SK-N-MC (cell line): ENCODE measurements at regions not wholly inside any gene's neighbourhood (a gene's known extent, or its start where the extent isn't known, plus 50 kb on each side); places are given as distances from the start of the nearest gene placed in this dataset.

ENCODE experiments used
- DNase-seq: peaks from one replicate; pipeline ENCODE4 v3.0.0-alpha.2; 2011; ENCODE audit warnings: low read depth, low spot score
- H3K27ac ChIP-seq: fragments of 200-600 bp; sonication (generic); 2 replicates; pipeline ENCODE4 v1.5.1; 2016; ENCODE audit warnings: mixed run types
- H3K36me3 ChIP-seq: fragments of 200-600 bp; sonication (generic); 2 replicates; pipeline ENCODE4 v1.6.1; 2017; ENCODE audit warnings: antibody characterized with exemption, low read length, mixed read lengths; ENCODE audit not compliant: insufficient read depth
- H3K4me3 ChIP-seq: fragments of 200-600 bp; sonication (generic); 2 replicates; pipeline ENCODE4 v1.5.1; 2016
- H3K9ac ChIP-seq: fragments of 200-600 bp; sonication (generic); 2 replicates; pipeline ENCODE4 v1.8.0; 2017; ENCODE audit warnings: mixed run types, mixed read lengths; ENCODE audit not compliant: insufficient read length
- H3K9me3 ChIP-seq: fragments of 200-600 bp; sonication (generic); 2 replicates; pipeline ENCODE4 v1.6.1; 2017; ENCODE audit warnings: low read depth, mild to moderate bottlenecking, antibody characterized with exemption, low read length, moderate library complexity, mixed read lengths
- EZH2 ChIP-seq: fragments of 200-600 bp; sonication (generic); IDR thresholded peaks from one replicate; pipeline ENCODE4 v1.6.1; 2017; ENCODE audit warnings: antibody characterized with exemption
- FOXP2 ChIP-seq: optimal IDR thresholded peaks from 2 replicates; pipeline ENCODE3; 2011; ENCODE audit warnings: mild to moderate bottlenecking, moderate library complexity; ENCODE audit not compliant: insufficient read depth; ENCODE audit errors: extremely low read length, control extremely low read depth
- POLR2AphosphoS5 ChIP-seq: IDR thresholded peaks from 2 replicates; pipeline ENCODE4 v1.6.1; 2012; ENCODE audit warnings: mild to moderate bottlenecking, low read depth, low read length, borderline replicate concordance

DNA sequence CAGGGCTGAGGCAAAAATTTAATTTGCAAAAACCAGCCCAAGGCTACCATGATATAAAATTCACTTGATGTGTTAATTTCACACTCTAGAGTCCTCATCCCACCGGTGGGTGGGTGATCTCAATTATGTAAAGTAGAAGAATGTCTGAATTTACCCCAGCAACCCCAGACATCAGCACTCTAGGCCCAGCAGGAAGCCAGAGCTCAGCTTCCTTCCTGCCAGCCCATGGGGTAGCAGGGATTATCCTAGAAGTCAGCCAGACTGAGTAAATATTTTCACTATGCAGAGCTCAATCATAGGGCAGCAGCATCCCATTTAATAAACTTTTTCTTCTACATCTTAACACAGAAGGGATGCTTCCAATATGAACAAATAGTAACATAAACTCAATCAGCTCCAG is 71.0 kb downstream of the SIPA1L2 start:
- Histone ChIP-seq H3K36me3 (no peaks in the 10 kb centered on the region), H3K27ac (no peak overlapping the region), H3K9me3 (no peaks in the 10 kb centered on the region), H3K9ac (no peak overlapping the region), H3K4me3 (no peak overlapping the region)
- TF ChIP-seq EZH2 (no peak), FOXP2 (no peak), POLR2AphosphoS5 (peak; percentile 27; the same call in 1 of the 2 replicates)
- peak; percentile 44 for DNase-seq

DNA sequence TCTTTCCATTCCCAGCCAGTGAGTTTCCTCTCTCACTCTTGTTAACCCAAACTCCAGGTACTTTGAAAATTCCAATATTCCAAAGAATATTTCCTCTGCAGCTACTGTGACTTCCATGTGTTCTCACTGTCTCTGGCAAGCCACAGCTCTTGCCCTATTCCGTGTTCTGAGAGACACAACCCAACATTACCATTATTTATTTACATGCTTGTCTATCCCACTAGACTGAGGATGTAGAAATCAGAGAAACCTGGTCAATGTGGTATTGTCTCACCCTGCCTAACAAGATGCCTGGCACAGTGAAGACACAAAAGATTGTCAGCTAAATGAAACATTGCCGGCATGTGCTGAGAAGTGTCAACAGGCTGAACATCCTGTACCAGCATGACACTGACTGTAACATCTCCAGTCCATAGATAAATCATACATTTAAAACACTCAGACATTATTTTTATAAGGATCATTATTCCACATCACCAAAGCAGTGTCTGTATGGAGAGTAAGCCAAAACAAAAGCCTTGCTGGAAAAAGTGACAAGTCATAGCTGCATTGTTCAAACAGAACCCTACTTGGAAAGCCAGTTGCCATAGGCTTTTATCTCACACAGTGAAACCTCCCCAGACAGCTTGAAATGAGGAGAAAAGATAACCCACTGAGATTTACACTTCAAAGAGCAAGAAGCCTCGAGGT is 72.3 kb downstream of the SIPA1L2 start:
- no peak overlapping the region for H3K4me3 ChIP-seq
- H3K36me3 ChIP-seq: no peaks in the 10 kb centered on the region
- H3K9me3 ChIP-seq: no peaks in the 10 kb centered on the region
- H3K27ac ChIP-seq: no peak overlapping the region
- TF ChIP-seq EZH2 (no peak), FOXP2 (no peak), POLR2AphosphoS5 (no peak)
- no peak for DNase-seq
- no peak overlapping the region for H3K9ac ChIP-seq

DNA sequence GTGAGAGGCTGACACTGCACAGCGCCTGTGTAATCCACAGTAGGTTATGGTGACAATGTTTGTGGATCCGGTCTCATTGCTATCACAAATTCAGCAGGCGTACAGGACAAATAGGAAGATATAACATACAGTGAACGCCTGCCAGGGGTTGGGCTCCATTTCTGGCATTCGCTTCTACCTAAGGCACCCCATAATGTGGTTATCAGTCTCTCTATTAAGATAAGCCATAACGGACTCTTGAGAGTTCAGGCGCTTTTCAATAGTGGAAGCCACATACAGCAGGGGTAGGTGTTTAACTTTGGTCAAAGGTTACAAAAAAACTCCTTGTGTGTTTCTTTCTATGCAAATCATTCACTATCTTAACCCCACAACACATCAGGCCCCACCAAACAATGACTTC is 72.8 kb downstream of the SIPA1L2 start:
- Histone ChIP-seq H3K4me3 (no peak overlapping the region), H3K36me3 (no peaks in the 10 kb centered on the region), H3K9ac (no peak overlapping the region), H3K27ac (no peak overlapping the region), H3K9me3 (no peaks in the 10 kb centered on the region)
- DNase-seq: no peak
- TF ChIP-seq EZH2 (no peak), POLR2AphosphoS5 (no peak), FOXP2 (no peak)

DNA sequence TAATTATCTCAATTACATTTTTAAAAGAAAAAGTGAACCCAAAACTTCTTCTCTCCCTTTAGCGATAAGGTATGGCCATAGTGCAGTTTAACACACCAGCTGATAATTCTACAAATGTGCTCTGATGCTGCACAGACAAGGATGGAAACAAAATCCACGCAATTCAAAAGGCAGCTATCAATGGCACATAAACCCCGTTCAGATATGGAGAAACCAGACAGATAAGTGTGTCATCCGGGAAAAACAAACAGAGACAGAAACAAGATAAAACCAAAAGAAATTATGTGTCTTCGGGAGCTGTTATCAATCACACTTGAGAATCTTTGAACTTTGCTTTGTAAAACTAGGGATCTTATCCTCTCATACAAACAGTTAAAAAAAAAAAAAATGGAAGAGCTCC is 73.6 kb downstream of the SIPA1L2 start:
- Histone ChIP-seq H3K27ac (no peak overlapping the region), H3K9ac (no peak overlapping the region), H3K4me3 (no peak overlapping the region), H3K9me3 (no peaks in the 10 kb centered on the region), H3K36me3 (no peaks in the 10 kb centered on the region)
- DNase-seq: no peak
- TF ChIP-seq POLR2AphosphoS5 (no peak), FOXP2 (no peak), EZH2 (no peak)

DNA sequence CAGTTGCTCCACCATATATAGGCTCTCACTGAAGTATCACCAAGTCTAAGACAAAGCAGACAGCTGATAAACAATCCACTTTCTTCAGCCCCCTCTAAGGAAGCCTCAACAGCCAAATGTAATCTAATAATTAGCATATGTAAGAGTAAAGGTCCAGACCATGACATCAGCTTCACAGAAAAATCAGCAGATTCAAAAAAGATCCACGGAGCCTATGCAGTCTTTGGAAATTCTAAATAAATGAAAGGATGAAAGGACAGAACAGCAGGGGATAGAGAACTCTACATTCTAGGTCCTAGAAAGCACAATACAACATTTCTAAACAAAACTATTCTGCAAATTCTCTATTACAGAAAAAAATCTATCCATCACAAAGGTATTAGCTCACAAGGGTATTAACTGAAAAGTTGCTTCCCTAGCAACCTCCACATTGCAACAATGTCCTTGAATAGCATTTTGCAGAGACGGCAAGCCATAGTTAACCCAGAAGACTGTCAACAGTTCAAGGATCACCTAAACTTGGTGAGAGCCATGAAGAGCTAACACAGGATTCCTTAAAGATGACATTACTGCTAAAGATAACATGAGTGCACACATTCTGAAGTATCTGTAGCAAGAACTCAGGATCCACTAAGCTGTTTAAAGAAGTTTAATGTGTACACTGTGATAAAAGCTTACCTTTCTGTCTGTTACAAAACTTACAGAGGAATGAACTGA is 74.3 kb downstream of the SIPA1L2 start:
- Histone ChIP-seq H3K9ac (no peak overlapping the region), H3K4me3 (no peak overlapping the region), H3K27ac (no peak overlapping the region), H3K9me3 (no peaks in the 10 kb centered on the region), H3K36me3 (no peaks in the 10 kb centered on the region)
- TF ChIP-seq POLR2AphosphoS5 (no peak), FOXP2 (no peak), EZH2 (no peak)
- no peak for DNase-seq

DNA sequence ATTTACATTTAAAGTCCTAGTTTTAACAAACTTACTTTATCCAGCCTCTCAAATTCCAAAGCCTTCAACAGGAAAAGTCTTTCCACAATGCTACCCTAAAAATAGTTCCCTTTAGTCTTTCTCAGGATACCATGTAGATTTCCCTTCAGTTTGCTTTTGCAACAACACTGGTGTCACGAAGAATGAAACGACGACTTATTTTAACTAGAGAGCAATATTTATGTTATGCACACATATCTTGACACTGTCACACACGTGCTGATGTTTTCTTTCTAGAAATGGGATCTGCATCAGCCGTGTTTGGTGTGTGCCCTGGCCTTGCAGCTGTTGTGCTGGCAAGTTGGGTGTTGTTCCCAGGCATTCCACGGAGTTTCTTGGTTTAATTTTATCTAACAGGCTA is 75.5 kb downstream of the SIPA1L2 start:
- H3K9me3 ChIP-seq: no peaks in the 10 kb centered on the region
- no peak overlapping the region for H3K27ac ChIP-seq
- TF ChIP-seq POLR2AphosphoS5 (no peak), FOXP2 (no peak), EZH2 (no peak)
- no peak overlapping the region for H3K9ac ChIP-seq
- no peak for DNase-seq
- H3K4me3 ChIP-seq: no peak overlapping the region
- no peaks in the 10 kb centered on the region for H3K36me3 ChIP-seq

DNA sequence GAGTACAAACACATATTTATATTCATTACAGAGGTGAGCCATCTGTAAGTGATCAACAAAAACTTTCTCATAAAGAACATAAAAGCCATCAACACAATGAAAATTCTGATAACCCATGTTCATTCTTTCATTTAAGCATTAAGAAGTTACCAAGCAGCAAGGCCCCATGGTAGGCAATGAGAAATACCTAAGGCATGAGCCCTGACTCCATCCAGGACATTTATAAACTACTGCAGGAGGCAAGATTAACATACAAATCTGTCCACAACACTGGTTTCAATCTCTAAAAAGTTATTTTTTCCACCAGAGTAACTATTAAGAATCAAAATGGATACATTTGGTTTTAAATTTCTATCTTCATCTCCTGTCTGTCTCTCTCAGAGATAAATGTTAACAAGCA is 76.1 kb downstream of the SIPA1L2 start:
- no peak for DNase-seq
- Histone ChIP-seq H3K9ac (no peak overlapping the region), H3K4me3 (no peak overlapping the region), H3K9me3 (no peaks in the 10 kb centered on the region), H3K27ac (no peak overlapping the region), H3K36me3 (no peaks in the 10 kb centered on the region)
- TF ChIP-seq EZH2: no peak
- no peak for TF ChIP-seq FOXP2
- TF ChIP-seq POLR2AphosphoS5: no peak

DNA sequence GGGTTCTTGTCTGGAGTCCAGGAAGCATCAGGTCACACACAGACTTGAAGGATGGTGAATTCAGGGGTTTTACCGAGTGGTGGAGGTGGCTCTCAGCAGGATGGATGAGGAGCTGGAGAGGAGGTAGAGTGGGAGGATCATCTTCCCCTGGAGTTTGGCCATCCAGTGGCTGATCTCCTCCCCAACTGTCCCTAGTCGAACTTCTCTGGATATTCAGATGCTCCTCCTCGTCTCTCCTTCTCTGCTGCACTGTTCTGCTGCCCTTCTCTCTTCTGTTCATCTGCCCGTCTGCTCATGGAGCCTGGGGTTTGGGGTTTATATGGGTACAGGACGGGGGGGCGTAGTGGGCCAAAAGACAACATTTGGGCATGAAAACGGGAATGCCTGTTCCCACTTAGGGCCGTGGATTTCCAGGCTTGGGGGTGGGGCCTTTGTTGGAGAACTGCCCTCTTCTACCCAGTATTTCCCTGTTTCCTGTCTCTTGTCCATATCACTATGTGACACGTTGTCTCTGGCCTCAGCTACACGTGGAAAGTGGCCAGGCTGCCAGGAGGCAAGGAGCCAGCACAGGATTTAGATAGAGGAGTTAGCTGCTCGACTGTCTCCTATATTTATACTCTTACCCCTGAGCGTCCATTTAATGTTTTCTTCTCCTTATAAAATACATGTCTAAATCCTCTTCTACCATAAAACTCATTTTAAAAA is 76.7 kb downstream of the SIPA1L2 start:
- no peak overlapping the region for H3K9ac ChIP-seq
- H3K36me3 ChIP-seq: no peaks in the 10 kb centered on the region
- no peak overlapping the region for H3K27ac ChIP-seq
- no peak for DNase-seq
- H3K9me3 ChIP-seq: no peaks in the 10 kb centered on the region
- TF ChIP-seq POLR2AphosphoS5 (no peak), EZH2 (no peak), FOXP2 (no peak)
- H3K4me3 ChIP-seq: no peak overlapping the region
